HL-60 (cell line): ENCODE measurements at regions not wholly inside any gene's neighbourhood (a gene's known extent, or its start where the extent isn't known, plus 50 kb on each side); places are given as distances from the start of the nearest gene placed in this dataset.

Source experiments
- GABPA ChIP-seq: IDR thresholded peaks from 2 replicates; pipeline ENCODE4 v1.6.1; 2012; ENCODE audit warnings: low read depth
- TF ChIP-seq, protein P1 (sequence below): IDR thresholded peaks from one replicate; pipeline ENCODE4 v1.5.1; 2011; ENCODE audit warnings: low read length, control low read depth, inconsistent platforms; ENCODE audit not compliant: insufficient read depth

DNA sequence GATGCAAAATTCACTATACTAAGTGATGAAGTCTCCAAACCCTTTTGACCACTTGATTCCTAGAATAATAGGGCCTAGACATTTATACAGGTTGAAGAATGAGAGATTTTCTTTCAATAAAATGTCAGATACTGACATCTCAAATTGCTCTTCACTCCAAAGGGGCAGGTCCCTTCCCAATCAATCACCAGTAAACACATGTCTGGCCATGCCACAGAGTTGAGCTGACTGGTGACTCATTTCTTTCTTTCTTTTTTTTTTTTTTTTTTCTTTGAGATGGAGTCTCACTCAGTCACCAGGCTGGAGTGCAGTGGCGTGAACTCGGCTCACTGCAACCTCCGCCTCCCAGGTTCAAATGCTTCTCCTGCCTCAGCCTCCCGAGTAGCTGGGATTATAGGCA is 388.6 kb upstream of the BTBD3 start:
- TF ChIP-seq, protein P1, sequence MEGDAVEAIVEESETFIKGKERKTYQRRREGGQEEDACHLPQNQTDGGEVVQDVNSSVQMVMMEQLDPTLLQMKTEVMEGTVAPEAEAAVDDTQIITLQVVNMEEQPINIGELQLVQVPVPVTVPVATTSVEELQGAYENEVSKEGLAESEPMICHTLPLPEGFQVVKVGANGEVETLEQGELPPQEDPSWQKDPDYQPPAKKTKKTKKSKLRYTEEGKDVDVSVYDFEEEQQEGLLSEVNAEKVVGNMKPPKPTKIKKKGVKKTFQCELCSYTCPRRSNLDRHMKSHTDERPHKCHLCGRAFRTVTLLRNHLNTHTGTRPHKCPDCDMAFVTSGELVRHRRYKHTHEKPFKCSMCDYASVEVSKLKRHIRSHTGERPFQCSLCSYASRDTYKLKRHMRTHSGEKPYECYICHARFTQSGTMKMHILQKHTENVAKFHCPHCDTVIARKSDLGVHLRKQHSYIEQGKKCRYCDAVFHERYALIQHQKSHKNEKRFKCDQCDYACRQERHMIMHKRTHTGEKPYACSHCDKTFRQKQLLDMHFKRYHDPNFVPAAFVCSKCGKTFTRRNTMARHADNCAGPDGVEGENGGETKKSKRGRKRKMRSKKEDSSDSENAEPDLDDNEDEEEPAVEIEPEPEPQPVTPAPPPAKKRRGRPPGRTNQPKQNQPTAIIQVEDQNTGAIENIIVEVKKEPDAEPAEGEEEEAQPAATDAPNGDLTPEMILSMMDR: no peak
- TF ChIP-seq GABPA: no peak
